HG03280 (cell line): ENCODE measurements at regions not wholly inside any gene's neighbourhood (a gene's known extent, or its start where the extent isn't known, plus 50 kb on each side); places are given as distances from the start of the nearest gene placed in this dataset.
"Not testable (repeated sequence)": the region's sequence is repeated elsewhere in the genome, so short reads cannot be mapped to it uniquely, and the experiment has no call there.

Source experiments
- ATAC-seq: cut with Tn5 transposase; IDR thresholded peaks from one replicate; pipeline ENCODE4 v1.9.1; 2021; ENCODE audit warnings: mild to moderate bottlenecking, moderate library complexity; ENCODE audit not compliant: unreplicated experiment

DNA sequence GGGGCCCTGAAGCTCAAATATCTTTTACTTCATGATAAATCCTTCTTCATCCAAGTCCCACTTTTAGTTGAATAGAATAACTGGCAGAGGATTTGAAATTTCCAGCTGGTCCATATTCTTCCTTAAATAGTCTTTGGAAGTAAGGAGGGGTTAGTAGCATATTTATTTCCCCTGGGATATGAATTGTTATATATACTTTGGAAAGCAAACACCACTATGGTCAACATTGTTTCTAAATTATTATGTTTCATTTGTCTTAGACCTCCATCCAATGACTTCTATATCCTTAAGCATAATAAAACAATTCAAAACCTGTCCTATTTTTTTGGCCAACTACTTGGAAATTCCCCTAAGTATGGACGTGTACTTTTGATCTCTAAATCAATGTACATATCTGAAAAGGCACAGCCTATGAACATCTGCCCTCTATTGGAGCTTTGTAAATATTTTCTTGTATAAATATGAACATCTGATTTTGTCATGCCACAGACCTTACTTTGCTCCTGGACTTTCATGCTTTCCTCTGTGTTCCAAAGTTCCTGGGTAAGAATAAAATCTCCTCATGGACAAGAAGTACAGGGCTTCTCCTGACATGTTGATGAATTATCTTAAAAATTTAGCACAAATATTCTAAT lies 1212.0 kb downstream of the GALC start:
- ATAC-seq: no peak

DNA sequence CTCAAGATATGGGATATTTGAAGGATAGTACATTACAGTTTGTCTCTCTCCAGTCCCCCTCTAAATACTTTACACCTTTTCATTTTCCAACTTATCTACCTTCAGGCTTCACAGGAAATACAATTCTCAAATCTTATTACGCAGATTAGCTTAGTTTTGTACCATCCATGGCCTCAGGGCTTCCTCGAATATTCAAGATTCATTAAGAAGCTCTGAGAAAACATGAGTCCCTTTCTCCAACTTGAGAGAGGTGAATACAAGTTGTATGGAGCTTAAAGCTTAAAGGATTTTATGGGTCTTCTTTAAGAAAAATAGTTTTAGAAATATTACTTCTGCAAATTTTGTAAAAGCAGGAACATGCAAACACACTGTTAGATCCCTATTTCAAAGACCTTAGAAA lies 1212.5 kb downstream of the GALC start:
- ATAC-seq: no peak

DNA sequence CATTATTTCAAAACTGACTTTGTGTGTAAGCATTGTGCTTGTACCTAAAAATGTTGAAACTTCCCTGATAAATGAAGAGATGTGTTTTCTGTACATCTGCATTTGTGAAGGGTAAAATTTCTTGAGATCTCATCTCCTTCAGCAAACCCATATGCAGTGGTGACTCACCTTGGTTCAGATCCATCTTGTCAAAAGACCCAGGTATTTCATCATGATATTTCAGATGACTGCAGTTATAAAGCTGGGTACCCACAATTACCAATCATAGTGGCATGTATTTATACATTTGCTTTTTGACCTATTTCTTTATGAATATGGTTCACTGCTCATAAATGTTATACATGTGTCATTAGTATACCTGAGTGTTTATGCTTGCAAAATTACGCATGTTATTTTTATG lies 1213.6 kb downstream of the GALC start:
- ATAC-seq: no peak

DNA sequence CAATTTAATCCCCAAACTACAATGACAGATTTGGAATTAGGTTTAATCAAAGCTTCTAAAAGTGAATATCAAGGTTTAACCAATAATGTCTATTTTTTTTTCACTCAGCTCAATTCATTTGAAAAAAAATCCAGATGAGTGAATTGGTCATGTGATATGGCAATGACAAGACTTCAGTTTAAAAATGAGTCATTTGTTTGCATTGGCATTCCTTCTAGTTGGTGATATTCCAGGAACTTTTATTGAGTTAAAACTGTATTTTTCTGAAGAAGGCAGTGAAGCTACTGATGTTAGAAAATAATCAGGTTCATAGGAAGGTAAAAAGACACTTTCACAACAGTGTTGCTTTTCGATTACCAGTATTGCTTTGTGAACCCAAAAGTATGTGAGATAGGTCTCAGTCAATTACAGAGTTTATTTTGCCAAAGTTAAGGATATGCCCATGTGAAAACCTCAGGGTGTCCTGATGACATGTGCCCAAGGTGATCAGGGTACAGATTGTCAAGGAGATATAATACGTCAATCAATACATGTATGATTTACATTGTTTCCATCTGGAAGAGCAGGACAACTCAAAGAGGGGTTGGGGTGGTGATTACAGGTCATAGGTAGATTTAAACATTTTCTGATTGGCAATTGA lies 1214.9 kb downstream of the GALC start:
- ATAC-seq: no peak

DNA sequence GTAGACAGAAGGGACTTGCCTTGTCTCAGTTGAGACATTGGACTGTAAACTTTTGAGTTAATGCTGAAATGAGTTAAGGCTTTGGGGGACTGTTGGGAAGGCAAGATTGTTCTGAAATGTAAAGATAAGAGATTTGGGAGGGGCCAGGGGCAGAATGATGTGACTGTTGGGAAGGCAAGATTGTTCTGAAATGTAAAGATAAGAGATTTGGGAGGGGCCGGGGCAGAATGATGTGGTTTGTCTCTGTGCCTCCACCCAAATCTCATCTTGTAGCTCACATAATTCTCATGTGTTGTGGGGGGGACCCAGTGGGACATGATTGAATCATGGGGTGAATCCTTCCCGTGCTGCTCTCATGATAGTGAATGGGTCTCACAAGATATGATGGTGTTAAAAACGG lies 1217.1 kb downstream of the GALC start:
- ATAC-seq: not testable (repeated sequence)

DNA sequence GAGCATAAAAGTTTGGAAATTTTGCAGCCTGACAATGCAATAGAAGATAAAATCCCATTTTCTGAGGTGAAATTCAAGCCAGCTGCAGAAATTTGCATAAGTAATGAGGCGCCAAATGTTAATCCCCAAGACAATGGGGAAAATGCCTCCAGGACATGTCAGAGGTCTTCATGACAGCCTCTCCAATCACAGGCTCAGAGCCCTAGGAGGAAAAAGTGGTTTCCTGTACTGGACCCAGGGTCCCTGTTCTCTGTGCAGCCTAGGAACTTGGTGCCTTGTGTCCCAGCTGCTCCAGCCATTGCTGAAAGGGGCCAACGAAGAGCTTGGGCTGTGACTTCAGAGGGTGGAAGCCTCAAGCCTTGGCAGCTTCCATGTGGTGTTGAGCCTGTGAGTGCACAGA lies 1218.1 kb downstream of the GALC start:
- no peak for ATAC-seq

DNA sequence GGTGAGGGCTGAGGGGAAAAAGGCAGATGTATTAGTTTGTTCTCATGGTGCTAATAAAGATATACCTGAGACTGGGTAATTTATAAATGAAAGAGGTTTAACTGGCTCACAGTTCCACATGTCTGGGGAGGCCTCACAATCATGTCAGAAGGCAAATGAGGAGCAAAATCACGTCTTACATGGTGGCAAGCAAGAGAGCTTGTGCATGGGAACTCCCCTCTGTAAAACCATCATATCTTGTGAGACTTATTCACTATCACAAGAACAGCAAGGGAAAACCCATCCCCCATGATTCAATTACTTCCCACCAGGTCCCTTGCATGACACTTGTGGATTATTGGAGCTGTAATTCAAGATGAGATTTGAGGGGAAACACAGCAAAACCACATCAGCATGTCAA lies 1220.9 kb downstream of the GALC start:
- ATAC-seq: no peak

DNA sequence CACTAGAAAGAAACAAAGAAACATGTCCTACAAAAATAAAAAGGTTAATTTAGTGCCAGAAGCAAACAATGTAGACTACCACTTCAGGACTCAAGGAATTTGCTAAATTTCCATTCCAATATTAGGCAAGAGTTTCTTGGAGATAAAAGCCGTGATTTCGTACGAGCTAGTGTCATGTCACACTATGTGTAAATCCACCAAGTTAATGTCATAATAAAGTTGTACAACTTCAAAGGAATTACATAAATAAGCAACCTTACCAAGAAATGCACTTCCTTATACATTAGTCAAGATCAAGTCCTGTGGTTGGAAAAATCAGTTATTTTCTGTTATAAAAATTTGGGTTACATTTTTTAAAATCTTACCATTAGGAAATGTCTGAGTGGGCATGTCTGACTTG lies 1222.8 kb downstream of the GALC start:
- no peak for ATAC-seq

DNA sequence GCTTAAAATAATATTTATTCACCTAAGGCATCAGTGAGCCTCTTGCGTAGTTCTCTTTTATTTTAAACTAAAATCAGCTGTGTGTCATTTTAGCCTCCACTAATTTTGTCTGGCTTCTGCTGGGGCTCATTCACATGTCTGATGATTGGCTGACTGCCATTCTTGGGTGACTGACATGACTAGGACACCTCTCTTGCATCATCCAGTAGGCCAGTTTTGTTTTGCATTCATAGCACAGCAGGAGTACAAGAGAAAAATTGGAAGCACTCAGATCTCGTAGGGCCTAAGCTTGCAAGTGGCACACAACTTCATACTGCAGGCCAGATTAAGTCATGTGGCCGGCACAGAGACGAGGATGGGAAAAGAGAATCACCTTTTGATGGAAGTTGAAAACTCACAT lies 1226.5 kb downstream of the GALC start:
- no peak for ATAC-seq

DNA sequence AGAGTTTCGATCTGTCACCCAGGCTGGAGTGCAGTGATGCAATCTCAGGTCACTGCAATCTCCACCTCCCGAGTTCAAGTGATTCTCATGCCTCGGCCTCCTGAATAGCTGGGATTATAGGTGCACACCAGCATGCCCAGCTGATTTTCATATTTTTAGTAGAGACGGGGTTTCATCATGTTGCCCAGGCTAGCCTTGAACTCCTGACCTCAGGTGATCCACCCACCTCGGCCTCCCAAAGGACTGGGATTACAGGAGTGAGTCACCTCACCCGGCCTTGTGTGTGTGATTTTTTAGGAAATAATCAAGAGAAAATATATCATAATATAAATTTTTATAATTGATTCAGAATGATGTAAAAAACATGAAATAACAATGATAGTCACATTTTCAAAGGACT lies 1231.4 kb downstream of the GALC start:
- no peak for ATAC-seq

DNA sequence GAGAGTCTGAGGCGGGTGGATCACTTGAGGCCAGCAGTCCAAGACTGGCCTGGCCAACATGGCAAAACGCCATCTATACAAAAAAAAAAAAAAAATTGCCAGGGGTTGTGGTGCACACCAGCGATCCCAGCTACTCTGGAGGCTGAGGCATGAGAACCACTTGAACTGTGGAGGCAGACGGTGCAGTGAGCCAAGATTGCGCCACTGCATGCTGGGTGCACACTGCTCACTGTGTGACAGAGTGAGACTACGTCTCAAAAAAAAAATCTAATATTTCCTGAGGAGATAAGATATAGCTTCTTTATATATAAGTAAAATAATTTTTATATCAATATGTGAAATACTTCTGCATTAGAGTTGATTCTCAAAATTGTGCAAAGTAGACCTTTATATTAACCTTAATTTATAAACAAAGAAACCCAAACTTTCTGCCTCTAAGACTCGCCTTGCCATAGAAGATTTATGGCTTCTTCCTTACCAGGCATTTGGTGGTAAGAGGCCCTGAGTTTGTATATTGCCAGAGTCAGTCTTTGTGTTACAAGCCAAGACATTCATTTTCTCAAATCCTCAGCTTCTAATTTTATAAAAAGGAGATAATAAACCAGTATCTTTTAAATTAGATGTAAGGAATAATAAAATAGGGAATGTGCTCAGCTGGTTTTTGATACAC lies 1226.7 kb downstream of the FLRT2 start:
- ATAC-seq: no peak

DNA sequence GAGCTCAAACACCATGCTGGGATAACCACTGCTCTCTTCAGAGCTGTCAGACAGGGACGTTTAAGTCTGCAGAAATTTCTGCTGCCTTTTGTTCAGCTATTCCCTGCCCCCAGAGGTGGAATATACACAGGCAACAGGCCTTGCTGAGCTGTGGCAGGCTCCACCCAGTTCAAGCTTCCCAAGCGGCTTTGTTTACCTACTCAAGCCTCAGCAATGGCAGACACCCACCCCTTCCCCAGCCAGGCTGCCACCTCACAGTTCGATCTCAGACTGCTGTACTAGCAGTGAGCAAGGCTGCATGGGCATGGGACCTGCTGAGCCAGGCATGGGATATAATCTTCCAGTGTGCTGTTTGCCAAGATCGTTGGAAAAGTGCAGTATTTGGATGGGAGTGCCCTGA lies 1220.5 kb downstream of the FLRT2 start:
- ATAC-seq: not testable (repeated sequence)

DNA sequence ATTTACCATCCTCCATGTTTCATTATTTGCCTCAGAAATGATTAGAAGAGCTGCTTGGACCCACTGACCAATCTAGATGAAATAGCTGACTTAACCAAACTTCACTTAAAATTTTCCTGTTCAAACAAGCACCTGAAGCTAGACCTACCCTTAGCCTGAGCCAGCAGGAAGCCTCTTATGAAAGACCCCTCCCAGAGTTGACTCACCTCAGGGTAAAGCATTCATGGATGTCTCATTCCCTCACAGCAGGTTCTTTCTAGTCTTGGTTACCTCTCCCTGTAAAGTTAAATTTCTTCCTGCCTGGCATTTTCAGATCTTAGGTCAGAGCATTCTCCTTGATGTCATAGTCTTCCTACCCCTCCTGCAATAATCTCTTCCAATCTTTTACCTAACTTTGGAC lies 1209.8 kb downstream of the FLRT2 start:
- no peak for ATAC-seq

DNA sequence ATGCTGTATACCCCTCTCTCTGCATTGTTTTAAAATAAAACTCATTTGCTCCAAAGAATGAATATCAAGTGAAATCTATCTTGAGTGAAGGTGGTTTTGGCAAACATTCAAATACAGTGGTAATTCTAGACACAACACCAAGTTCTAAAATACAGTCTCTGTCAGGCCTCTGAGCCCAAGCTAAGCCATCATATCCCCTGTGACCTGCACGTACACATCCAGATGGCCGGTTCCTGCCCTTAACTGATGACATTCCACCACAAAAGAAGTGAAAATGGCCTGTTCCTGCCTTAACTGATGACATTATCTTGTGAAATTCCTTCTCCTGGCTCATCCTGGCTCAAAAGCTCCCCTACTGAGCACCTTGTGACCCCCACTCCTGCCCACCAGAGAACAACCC lies 1201.5 kb downstream of the FLRT2 start:
- not testable (repeated sequence) for ATAC-seq

DNA sequence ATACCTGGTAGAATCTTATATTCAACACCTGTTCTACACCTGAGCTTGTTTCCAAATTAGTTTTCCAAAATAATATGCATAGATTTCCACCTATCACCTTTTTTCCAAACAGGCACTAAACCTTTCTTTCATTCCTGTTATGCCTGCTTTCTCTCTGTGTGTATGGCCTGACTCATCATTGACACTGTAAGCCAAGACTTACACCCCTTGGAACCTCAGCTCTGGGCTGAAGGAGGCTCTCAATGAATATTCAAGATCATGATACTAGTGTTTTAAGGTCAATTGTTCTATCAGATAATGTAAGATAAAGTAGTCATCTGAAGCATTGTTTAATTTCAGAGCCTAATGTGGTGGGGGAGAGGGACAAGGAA lies 1193.3 kb downstream of the FLRT2 start:
- ATAC-seq: no peak

DNA sequence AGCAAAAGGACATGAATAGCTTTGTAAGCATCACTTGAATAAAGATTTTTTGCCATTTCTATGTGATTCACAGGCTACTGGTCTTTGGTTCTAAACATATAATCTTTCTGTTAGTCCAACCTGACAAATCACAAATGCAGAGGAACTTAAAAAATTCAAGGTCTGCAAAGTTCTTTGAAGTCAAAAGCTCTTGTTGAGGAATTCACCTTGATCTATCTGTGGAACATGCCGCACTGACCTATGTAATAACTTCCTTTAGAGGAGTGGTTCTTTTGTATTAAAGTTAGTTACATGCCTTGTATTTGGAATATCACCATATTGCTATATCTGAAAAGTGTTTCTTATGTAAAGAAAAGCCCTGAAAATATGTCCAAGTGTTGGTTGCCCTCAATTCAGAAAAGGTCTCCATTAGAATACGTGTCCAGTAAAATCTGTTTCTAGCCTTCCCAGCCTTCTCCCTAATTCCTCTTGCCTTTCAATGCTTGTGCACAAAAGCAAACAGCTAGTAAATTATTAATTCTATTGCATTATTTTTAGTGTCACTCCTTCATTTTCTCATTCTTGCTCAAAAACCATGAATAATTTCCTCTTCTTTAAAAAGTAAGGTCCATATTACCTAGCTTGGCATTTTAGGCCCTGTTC lies 1192.8 kb downstream of the FLRT2 start:
- no peak for ATAC-seq

DNA sequence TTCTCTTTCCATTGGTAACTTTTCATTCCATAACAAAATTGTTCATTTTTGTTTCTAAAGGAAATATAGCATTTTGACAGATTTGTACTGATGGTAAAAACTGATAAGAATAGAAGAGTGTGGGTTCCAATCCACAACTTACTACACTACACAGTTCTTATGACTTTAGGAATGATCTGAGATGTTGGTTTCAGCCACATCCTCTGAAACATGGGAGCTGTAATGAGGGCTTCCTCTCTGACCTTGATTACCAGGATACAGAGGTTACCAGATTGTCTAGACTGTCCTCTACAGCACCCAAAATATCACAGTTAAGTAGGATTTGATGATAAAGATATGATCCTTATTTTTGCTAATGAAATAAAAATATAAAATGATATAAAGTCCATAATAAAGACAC lies 1184.6 kb downstream of the FLRT2 start:
- no peak for ATAC-seq

DNA sequence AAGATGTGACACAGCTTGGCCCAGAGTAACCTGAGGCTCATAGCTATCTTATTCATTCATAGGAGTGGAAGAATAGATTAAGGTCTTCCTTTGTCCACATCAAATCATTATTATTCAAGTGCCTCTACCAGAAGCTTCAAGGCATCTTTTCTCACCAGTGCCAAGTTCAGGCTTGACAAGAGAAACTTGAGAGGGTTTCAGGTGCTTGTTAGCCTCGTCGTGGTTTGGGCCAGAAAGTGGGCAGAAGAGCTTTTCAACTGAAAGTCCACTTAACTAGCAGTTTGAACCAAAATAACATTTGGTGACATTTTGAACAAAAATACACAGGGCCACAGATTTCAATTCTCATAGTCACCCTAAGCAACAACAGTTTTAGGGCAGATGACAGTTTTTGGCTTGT lies 1184.2 kb downstream of the FLRT2 start:
- ATAC-seq: no peak

DNA sequence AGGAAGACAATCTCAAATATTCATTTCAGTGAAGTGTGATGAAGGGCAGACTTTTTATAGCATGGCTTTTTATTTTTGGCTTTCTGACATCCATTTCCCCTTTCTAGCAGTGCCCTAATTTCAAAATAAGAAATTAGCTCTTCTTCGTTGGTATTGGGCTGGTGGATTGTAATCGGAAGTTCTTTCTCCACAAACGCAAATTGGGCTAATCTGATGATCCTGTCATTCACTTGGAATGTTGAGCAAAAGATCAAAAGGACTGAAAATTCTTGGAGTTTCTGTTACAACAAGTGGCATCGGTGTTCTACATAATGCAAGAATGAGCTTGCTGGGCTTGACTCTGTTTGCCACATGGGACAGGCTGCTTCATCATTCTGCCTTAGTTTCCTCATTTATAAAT lies 1182.8 kb downstream of the FLRT2 start:
- no peak for ATAC-seq

DNA sequence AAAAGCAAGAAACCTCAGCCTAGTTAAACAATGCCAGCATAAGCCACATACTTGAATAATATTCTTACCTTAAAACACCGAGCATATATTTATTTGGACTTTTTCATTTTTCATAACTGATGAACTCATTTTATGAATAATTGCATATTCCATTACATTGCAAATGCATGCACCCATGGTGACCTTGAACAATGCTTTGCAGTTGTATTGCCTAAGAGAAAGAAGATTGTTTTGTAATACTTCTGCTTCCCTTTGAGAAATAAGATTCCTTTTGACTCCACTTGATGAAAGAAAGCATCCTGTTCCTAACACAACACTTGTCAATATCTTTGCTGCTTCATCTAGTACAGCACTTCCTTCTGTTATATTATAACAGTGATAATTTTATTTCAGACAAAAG lies 1182.2 kb downstream of the FLRT2 start:
- ATAC-seq: no peak

DNA sequence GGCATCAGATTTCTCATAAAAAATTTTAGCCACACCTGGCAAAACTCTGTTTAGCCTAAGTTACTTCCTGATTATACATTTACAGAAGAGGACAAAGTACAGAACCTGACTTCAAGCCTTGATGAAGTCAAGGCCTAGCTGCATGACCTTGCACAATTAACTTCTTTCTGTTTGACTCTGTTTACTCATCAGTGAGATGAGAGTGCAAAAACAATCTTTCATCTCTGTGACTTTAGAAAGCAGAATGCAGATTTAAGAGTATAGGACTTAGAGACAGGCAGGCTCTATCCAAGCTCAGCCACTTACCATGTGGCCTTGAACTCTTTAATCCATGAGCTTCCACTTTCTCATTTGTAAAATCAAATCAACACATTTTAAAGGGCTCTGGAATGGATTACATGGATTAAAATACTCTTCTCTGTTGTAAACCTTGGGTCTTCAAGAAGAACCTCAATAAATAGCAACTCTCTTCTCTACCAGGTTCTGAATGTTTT lies 1178.9 kb downstream of the FLRT2 start:
- ATAC-seq: no peak

DNA sequence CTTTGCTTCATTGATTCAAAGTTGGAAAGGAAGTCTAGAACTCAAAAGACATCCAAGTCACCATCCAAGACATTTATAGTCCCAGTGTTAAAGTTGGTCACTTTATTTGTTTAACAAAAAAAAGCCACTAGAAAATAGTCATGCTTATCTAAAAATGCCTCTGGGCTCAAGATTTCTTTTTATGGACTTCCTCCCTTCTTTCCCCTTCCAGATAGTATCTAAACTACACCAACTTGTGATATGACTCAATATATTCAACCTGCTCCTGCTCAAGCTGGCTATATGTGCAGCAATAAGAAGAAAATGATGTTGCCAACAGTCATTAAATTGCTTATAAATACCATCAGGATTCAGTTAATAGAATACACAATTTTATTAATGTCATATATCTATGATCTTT lies 1177.1 kb downstream of the FLRT2 start:
- ATAC-seq: no peak
